Liver (tissue), 3 donors: ENCODE measurements at regions not wholly inside any gene's neighbourhood (a gene's known extent, or its start where the extent isn't known, plus 50 kb on each side); places are given as distances from the start of the nearest gene placed in this dataset.

Experiments
- ATF3 ChIP-seq: IDR thresholded peaks from 2 replicates; pipeline ENCODE4 v1.6.1; 2016; ENCODE audit warnings: antibody characterized with exemption
- CTCF ChIP-seq: fragments of 150-350 bp; IDR thresholded peaks from 2 replicates; pipeline ENCODE4 v1.5.1; 2017; ENCODE audit warnings: improper control_type of control experiment, low read depth, low read length; ENCODE audit not compliant: missing input control
- EGR1 ChIP-seq, 2 donors: IDR thresholded peaks; 2 replicates each; pipeline ENCODE4 v1.6.1; 2016 to 2018; ENCODE audit warnings: antibody characterized with exemption in 2 of 2, low read depth in 2 of 2
- GABPA ChIP-seq, 2 donors: IDR thresholded peaks in 1 of 2; conservative IDR thresholded peaks in 1 of 2; 2 replicates each; pipeline ENCODE4 v1.6.1; 2016; ENCODE audit warnings: antibody characterized with exemption in 2 of 2, mild to moderate bottlenecking in 1 of 2, moderate library complexity in 1 of 2
- HNF4G ChIP-seq: IDR thresholded peaks from 2 replicates; pipeline ENCODE4 v1.6.1; 2016; ENCODE audit warnings: antibody characterized with exemption
- JUND ChIP-seq, 2 donors: IDR thresholded peaks; 2 replicates each; pipeline ENCODE4 v1.6.1; 2016; ENCODE audit warnings: antibody characterized with exemption in 2 of 2
- RAD21 ChIP-seq, 2 donors: IDR thresholded peaks; 2 replicates each; pipeline ENCODE4 v1.6.1; 2016; ENCODE audit warnings: antibody characterized with exemption in 2 of 2, mild to moderate bottlenecking in 2 of 2
- RXRA ChIP-seq, 2 donors: IDR thresholded peaks; 2 replicates each; pipeline ENCODE4 v1.6.1; 2017 to 2018; ENCODE audit warnings: antibody characterized with exemption in 2 of 2, mild to moderate bottlenecking in 1 of 2
- SP1 ChIP-seq: IDR thresholded peaks from 2 replicates; pipeline ENCODE4 v1.6.1; 2018; ENCODE audit warnings: antibody characterized with exemption, mild to moderate bottlenecking
- TAF1 ChIP-seq: conservative IDR thresholded peaks from 2 replicates; pipeline ENCODE4 v1.6.1; 2016; ENCODE audit warnings: antibody characterized with exemption, mild to moderate bottlenecking
- YY1 ChIP-seq: IDR thresholded peaks from 2 replicates; pipeline ENCODE4 v1.6.1; 2016; ENCODE audit warnings: antibody characterized with exemption, mild to moderate bottlenecking
- TF ChIP-seq, protein P1 (sequence below): IDR thresholded peaks from 2 replicates; pipeline ENCODE4 v1.6.1; 2016; ENCODE audit warnings: antibody characterized with exemption
- TF ChIP-seq, protein P2 (sequence below): IDR thresholded peaks from 2 replicates; pipeline ENCODE4 v1.6.1; 2016; ENCODE audit warnings: antibody characterized with exemption
- TF ChIP-seq, protein P3 (sequence below): IDR thresholded peaks from 2 replicates; pipeline ENCODE4 v1.6.1; 2016; ENCODE audit warnings: antibody characterized with exemption, mild to moderate bottlenecking
- donor health status: healthy.
- donor health status: healthy.

GRCh38 chr14:97850466-97850865 is 1053.3 kb downstream of the VRK1 start:
- TF ChIP-seq CTCF (no peak), RAD21 (IDR thresholded peaks at IDR 0.05) (no peak), GABPA (IDR thresholded peaks at IDR 0.05 in 1 of 2, conservative IDR thresholded peaks at IDR 0.05 in 1 of 2) (no peak), SP1 (no peak), TAF1 (no peak), ATF3 (no peak), HNF4G (no peak), YY1 (no peak), JUND (IDR thresholded peaks at IDR 0.05) (no peak), RXRA (IDR thresholded peaks at IDR 0.05) (no peak), EGR1 (IDR thresholded peaks at IDR 0.05; ENCODE audit: low read depth in 2 of 2) (no peak)
- TF ChIP-seq, protein P1, sequence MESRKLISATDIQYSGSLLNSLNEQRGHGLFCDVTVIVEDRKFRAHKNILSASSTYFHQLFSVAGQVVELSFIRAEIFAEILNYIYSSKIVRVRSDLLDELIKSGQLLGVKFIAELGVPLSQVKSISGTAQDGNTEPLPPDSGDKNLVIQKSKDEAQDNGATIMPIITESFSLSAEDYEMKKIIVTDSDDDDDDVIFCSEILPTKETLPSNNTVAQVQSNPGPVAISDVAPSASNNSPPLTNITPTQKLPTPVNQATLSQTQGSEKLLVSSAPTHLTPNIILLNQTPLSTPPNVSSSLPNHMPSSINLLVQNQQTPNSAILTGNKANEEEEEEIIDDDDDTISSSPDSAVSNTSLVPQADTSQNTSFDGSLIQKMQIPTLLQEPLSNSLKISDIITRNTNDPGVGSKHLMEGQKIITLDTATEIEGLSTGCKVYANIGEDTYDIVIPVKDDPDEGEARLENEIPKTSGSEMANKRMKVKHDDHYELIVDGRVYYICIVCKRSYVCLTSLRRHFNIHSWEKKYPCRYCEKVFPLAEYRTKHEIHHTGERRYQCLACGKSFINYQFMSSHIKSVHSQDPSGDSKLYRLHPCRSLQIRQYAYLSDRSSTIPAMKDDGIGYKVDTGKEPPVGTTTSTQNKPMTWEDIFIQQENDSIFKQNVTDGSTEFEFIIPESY: no peak
- TF ChIP-seq, protein P2, sequence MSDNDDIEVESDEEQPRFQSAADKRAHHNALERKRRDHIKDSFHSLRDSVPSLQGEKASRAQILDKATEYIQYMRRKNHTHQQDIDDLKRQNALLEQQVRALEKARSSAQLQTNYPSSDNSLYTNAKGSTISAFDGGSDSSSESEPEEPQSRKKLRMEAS: no peak
- TF ChIP-seq, protein P3, sequence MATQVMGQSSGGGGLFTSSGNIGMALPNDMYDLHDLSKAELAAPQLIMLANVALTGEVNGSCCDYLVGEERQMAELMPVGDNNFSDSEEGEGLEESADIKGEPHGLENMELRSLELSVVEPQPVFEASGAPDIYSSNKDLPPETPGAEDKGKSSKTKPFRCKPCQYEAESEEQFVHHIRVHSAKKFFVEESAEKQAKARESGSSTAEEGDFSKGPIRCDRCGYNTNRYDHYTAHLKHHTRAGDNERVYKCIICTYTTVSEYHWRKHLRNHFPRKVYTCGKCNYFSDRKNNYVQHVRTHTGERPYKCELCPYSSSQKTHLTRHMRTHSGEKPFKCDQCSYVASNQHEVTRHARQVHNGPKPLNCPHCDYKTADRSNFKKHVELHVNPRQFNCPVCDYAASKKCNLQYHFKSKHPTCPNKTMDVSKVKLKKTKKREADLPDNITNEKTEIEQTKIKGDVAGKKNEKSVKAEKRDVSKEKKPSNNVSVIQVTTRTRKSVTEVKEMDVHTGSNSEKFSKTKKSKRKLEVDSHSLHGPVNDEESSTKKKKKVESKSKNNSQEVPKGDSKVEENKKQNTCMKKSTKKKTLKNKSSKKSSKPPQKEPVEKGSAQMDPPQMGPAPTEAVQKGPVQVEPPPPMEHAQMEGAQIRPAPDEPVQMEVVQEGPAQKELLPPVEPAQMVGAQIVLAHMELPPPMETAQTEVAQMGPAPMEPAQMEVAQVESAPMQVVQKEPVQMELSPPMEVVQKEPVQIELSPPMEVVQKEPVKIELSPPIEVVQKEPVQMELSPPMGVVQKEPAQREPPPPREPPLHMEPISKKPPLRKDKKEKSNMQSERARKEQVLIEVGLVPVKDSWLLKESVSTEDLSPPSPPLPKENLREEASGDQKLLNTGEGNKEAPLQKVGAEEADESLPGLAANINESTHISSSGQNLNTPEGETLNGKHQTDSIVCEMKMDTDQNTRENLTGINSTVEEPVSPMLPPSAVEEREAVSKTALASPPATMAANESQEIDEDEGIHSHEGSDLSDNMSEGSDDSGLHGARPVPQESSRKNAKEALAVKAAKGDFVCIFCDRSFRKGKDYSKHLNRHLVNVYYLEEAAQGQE: no peak
